ENCODE measurements at regions not wholly inside any gene's neighbourhood (a gene's known extent, or its start where the extent isn't known, plus 50 kb on each side); places are given as distances from the start of the nearest gene placed in this dataset.

DNA sequence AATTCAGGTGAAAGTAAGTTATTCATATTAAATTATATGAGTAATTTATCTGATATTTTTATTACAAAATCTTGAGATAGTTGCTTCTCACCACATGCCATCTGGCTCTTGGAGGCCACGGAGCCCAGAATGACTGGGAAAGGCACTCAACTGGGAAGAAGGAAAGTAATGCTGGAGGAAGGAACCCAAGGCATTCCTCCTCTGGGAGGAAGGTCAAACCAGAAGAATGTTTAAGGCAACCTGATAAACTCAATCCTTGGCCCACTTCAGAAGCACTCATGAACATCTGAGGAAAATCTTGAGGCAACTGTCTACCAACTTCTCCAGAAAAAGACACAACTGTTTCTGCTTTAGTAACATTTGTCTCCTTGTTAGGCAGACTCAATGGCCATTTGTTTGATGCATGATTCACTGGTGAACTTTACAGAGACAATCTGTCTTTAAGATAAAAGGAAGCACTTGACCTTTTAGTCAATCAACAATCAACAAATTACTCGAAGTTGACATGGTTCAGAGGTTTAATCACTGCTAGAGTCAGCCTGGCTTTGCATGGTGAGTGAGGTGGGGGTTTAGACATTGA is 261.4 kb upstream of the MME start:
- TF ChIP-seq, protein P1, sequence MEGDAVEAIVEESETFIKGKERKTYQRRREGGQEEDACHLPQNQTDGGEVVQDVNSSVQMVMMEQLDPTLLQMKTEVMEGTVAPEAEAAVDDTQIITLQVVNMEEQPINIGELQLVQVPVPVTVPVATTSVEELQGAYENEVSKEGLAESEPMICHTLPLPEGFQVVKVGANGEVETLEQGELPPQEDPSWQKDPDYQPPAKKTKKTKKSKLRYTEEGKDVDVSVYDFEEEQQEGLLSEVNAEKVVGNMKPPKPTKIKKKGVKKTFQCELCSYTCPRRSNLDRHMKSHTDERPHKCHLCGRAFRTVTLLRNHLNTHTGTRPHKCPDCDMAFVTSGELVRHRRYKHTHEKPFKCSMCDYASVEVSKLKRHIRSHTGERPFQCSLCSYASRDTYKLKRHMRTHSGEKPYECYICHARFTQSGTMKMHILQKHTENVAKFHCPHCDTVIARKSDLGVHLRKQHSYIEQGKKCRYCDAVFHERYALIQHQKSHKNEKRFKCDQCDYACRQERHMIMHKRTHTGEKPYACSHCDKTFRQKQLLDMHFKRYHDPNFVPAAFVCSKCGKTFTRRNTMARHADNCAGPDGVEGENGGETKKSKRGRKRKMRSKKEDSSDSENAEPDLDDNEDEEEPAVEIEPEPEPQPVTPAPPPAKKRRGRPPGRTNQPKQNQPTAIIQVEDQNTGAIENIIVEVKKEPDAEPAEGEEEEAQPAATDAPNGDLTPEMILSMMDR (IDR thresholded peaks at IDR 0.05 in 4 of 5, conservative IDR thresholded peaks at IDR 0.05 in 1 of 5), result no peak
- TF ChIP-seq POLR2A (IDR thresholded peaks at IDR 0.05), result no peak
